NCI-H510A treated with DMSO at 0.1 percent for 48 hours (cell line): ENCODE measurements at regions not wholly inside any gene's neighbourhood (a gene's known extent, or its start where the extent isn't known, plus 50 kb on each side); places are given as distances from the start of the nearest gene placed in this dataset.

ENCODE experiments used
- DNase-seq: peaks from one replicate; lab custom pipeline; 2025; lab: John Stamatoyannopoulos, UW

DNA sequence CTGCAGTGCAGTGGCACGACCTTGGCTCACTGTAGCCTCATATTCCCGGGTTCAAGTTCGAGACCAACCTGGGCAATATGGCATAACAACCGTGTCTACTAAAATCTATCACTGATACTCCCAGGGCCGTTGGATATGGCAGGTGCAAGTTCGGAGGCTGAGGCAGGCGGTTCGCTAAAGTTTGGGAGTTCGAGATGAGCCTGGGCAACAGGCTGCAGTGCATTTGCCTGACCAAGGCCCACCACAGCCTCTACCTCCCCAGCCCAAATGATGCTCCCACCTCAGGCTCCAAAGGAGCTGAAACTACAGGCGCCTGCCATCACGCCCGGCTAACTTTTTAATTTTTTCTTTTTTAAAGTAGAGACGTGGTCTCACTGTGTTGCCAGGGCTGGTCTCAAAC, 177.1 kb upstream of the ALG10B start:
- no peak for DNase-seq

DNA sequence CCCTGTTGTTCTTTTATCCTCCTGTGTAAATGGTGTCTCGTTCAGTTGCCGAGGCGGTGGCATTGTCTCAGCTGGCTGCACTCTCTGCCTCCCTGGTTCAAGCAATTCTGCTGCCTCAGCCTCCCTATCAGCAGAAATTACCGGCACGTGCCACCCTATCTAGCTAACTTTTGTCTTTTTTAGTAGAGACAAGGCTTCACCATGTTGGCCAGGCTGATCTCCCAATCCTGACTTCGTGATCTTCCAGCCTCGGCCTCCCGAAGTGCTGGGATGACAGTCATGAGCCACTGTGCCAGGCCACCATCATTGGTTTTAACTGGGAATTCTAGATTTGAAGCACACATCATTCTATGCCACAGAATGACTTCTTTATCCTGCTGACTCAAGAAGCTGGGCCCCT, 175.3 kb upstream of the ALG10B start:
- no peak for DNase-seq

DNA sequence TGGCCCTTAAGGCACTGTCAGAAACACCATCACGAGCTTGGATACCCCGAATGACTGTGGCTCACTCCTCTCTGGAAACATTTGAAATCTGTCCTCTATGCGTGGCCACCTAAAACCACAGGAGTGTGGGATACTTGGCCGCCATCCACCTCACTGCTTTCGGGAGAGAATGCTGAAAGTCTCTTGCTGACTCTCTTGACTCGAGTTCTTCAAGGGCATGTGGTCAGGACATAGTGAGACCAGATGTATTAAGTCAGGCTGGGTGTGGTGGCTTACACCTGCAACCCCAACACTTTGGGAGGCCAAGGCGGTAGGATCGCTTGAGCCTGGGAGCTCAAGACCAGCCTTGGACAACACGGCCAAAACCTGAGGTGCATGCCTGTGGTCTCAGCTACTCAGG, 174.7 kb upstream of the ALG10B start:
- no peak for DNase-seq

DNA sequence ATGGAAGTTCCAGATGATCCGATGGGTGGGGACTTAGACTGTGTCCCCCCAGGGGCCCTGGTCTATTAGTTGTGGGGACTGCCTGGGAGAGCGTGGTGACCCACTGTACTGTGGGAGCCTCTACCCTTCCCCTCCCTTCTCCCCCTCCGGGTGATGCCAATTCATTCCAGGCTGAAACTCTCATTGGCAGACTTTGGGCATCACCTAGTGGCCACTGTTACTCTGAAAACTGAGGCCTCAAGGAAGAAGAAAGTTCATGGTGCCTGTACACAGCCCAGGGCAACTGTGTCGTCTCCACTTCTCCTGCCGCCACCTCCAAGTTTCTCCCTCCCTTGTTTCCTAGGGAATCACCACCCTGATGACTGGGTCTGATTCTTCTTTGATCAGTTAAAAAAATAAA, 173.6 kb upstream of the ALG10B start:
- no peak for DNase-seq

DNA sequence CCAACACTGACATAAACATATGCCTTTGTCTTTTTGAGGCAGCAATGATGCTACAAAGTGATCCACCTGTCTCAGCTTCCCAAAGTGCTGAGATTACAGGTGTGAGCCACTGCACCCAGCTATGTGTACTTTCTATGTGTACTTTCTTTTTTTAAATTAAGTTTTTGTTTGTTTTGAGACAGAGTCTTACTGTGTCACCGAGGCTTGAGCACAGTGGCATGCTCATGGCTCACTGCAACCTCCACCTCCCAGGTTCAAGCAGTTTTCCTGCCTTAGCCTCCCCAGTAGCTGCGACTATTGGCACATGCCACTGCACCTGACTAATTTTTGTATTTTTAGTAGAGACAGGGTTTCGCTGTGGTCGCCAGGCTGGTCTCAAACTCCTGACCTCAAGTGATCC, 172.5 kb upstream of the ALG10B start:
- no peak for DNase-seq

DNA sequence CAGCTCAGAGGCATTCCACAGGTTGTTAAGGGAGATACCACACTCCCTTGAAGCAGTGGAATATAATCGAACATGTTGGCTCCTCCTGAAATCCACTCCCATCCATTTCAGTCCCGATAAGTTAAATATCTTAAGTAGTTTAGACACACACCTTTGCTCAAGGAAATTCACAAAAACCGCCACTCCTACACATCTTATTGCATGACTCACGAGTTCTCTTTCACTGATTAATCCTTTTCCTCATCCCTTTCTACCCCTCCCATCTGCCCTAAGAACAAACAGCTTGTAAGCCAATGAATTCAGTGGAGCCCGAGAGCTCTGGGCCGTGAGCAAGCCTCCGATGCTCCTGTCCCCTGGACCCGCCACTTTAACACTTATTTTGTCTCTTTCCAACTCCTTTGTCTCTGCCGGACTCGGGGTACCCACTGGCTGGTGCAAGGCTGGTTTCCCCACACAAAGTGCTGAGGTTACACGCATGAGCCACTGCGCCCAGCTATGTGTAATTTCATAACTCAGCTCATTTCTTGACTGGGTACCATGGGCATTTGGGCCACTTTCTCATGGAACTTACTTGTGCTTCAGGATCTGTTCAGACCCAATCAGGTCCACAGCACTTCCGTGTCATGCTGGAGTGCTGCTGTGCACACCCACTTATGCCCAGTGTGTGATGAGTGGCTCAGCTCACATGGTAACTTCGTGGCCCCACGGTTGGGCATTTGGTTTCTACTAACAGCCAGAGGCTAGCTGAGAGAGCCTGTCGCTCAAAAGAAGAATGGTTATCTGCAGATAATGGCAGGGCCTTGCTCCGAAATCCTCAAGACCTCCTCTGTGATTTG, 171.8 kb upstream of the ALG10B start:
- no peak for DNase-seq

DNA sequence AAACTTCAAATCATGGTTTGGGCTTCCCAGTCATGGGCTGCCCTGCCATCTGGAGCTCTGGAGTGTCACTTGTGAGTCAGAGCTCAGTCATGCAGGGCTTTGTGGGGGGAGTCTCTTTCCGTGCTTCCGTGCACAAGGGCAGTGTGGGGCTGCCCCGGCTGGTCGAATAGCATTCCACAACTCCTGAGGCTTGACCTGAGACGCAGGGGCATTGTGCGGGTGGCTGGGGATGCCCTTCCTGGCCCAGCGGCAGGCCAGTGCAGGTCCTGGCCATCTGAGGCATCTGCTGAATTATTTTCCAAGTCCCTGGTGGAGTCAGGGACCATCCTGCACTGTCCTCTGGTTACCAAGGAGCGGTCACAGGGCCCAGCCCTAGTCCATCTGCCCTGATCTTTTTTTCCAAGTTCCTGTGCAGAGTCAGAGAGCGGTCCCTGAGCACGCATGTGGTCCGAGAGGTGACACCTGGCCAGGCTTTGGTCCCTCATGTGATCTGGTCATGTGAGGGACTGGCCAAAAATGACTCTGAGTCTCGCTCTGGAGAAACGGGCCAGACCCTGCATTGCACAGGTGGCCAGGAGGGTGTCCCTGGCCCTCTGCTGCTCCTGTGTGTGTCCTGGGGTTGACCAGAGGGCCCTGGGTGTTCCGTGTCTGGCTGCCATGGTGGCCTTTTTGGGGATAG, 167.0 kb upstream of the ALG10B start:
- DNase-seq, result no peak

DNA sequence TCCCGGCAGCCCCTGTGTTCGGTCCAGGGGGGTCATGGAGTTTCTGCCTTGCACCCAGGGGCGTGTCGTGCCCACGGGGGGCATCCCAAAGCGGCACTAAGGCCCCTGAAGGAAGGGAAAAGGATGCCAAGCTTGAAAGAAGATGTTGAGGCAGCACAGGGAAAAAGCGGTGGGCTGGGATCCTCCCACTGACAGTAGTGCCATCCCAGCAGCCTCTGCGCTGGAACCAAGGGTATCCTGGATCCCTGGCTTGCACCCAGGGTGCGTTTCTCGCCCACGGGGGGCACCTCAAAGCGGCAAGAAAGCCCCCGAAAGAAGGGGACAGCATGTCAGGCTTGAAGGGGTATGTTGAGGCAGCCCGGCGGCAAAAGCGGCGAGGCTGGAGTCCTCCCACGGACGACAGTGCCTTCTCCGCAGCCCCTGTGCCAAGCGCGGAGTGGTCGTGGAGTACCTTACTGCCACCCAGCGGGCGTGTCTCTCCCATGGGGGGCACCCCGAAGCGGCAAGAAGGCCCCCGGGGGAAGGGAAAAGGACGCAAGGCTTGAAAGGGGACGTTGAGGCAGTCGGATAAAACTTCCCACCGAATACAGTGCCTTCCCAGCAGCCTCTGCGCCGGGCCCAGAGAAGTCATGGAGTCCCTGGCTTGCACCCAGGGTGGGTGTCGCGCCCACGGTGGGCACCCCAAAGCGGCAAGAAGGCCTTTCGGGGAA, 164.4 kb upstream of the ALG10B start:
- no peak for DNase-seq

DNA sequence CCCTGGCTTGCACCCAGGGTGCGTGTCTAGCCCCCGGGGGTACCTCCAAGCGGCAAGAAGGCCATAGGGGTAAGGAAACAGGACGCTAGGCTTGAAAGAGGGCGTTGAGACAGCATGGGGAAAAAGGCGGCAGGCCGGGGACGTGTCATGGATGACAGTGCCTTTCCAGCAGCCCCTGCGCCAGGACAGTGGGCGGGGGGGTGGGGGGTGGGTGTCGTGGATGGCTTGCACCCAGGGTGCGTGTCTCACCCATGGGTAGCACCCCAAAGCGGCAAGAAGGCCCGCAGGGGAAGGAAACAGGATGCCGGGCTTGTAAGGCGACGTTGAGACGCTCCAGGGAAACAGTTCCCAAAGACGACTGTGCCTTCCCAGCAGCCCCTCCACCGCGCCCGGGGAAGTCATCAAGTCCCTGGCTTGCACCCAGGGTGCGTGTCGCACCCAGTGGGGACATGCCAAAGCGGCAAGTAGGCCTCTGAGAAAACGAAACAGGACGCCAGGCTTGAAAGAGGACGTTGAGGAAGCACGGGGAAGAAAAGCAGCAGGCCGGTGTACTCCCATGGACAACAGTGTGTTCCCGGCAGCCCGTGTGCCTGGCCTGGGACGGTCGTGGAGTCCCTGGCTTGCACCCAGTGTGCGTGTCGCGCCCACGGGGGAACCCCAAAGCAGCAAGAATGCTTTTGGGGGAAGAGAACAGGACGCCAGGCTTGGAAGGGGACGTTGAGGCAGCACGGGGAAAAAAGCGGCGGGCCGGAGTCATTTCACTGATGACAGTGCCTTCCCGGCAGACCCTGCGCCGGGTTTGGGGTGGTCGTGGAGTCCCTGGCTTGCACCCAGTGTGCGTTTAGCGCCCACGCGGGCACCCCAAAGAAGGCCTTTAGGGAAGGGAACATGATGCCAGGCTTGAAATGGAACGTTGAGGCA, 163.5 kb upstream of the ALG10B start:
- no peak for DNase-seq

DNA sequence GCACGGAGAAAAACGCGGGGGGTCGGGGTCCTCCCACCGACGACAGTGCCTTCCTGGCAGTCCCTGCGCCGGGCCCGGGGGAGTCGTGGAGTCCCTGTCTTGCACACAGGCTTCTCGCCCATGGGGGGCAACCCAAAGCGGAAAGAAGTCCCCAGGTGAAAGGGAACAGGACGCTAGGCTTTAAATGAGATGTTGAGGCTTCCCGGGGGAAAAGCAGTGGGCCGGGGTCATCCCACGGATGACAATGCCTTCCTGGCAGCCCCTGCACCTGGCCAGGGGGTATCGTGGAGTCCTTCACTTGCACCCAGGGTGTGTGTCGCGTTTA, 162.9 kb upstream of the ALG10B start:
- DNase-seq, result no peak

DNA sequence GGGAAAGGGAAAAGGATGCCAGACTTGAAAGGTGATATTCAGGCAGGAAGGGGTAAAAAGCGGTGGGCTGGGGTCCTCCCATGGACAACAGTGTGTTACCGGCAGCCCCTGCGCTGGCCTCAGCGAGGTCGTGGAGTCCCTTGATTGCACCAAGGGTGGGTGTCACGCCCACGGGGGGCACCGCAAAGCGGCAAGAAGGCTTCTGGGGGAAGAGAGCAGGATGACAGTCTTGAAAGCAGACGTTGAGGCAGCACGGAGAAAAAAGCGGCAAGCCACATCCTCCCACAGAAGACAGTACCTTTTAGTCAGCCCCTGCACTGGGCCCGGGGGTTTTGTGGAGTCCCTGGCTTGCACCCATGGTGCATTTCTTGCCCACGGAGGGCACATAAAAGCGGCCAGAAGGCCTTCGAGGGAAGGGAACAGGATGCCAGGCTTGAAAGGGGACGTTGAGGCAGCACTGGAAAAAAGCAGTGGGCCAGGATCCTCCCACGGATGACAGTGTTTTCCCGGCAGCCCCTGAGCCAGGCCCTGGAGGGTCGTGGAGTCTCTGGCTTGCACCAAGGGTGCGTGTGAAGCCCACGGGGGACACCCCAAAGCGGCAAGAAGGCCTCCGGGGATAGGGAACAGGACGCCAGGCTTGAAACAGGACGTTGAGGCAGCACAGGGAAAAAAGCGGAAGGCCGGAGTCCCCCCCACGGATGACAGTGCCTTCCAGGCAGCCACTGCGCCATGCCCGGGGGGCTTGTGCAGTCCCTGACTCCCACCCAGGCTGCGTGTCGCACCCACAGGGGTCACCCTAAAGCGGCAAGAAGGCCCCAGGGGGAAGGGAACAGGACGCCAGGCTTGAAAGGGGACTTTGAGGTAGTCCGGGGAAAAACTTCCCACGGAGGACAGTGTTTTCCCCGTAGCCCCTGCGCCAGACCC, 162.2 kb upstream of the ALG10B start:
- no peak for DNase-seq

DNA sequence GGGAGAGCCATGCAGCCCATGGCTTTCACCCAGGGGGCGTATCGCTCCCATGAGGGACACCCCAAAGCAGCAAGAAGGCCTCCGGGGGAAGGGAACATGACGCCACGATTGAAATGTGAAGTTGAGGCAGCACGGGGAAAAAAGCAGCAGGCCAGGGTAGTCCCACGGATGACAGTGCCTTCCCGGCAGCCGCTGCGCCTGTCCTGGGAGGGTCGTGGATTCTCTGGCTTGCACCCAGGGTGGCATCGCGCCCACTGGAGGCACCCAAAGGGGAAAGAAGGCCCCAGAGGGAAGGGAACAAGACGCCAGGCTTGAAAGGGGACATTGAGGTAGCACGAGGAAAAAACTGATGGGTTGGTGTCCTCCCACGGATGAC, 161.6 kb upstream of the ALG10B start:
- no peak for DNase-seq

DNA sequence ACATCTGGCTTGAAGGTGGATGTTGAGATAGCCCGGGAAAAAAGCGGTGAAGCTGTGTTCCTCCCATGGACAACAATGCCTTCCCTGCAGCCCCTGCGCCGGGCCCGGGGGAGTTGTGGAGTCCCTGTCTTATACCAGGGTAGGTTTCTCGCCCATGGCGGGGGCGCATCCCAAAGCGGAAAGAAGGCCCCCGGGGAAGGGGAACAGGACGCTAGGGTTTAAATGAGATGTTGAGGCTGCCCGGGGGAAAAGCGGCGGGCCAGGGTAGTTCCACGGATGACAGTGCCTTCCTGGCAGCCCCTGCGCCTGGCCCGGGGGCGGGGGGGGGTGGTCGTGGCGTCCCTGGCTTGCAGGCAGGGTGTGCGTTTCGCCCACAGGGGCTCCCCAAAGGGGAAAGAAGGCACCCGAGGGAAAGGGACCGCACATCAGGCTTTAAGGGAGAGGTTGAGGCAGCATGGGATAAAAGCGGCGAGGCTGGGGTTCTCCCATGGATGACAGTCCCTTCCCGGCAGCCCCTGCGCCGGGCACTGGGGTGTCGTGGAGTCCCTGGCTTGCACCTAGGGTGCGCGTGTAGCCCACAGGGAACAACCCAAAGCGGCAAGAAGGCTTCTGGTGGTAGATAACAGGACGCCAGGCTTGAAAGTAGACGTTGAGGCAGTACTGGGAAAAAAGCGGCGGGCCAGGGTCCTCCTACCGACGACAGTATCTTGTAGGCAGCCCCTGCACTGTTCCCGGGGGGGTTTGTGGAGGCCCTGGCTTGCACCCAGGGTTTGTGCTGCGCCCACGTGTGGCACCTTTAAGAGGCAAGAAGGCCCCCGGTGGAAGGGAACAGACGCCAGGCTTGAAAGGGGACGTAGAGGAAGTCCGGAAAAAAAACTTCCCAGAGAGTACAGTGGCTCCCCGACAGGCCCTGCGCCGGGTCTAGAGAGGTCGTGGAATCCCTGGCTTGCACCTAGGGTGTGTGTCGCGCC, 160.8 kb upstream of the ALG10B start:
- DNase-seq, result no peak

DNA sequence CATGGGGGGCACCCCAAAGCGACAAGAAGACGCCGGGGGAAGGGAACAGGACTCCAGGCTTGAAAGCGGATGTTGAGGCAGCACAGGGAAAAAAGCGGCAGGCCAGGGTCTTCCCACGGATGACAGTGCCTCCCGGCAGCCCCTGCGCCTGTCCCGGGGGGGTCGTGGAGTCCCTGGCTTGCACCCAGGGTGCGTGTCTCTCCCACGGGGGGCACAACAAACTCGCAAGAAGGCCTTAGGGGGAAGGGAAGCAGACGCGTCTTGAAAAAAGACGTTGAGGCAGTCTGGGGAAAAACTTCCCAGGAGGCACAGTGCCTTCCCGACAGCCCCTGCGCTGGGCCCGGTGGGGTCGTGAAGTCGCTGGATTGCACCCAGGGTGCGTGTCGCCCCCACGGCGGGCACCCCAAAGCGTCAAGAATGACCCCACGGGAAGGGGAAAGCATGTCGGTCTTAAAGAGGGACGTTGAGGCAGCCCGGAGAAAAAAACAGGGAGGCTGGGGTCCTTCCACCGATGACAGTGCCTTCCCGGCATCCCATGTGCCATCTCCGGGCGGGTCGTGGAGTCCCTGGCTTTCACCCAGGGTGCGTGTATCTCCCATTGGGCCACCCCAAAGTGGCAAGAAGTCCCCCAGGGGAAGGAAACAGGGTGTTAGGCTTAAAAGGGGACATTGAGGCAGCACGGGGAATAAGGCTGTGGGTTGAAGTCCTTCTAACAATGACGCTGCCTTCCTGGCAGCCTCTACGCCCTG, 159.9 kb upstream of the ALG10B start:
- DNase-seq, result no peak

DNA sequence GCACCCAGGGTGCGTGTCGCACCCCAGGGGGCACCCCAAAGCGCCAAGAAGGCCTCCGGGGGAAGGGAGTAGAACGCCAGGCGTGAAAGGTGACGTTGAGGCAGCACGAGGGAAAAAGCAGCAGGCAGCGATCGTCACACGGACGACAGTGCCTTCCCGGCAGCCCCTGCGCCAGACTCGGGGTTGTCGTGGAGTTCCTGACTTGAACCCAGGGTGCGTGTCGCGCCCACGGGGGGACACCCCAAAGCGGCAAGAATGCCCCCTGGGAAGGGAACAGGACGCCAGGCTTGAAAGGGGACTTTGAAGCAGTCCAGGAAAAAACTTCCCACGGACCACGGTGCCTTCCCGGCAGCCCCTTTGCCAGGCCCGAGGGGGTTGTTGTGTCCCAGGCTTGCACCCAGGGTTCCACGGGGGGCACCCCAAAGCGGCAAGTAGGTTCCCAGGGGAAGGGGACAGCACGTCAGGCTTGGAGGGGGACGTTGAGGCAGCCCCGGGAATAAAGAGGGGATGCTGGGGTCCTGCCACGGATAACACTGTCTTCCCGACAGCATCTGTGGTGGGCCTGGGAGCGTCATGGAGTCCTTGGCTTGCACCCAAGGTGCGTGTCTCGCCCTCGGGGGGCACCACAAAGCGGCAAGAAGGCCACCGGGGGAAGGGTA, 159.2 kb upstream of the ALG10B start:
- no peak for DNase-seq

DNA sequence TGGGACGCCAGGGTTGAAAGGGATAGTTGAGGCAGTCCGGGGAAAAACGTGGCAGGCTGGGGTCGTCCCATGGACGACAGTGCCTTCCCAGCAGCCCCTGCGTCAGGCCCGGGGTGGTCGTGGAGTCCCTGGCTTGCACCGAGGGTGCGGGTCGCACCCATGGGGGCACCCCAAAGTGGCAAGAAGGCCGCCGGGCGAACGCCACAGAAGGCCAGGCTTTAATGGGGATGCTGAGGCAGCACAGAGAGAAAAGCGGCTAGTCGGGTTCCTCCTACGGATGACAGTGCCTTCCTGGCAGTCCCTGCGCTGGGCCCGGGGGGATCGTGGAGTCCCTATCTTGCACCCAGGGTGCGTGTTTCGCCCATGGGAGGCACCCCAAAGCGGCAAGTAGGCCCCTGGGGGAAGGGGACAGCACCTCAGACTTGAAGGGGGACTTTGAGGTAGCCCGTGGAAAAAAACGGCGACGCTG, 158.6 kb upstream of the ALG10B start:
- DNase-seq, result no peak

DNA sequence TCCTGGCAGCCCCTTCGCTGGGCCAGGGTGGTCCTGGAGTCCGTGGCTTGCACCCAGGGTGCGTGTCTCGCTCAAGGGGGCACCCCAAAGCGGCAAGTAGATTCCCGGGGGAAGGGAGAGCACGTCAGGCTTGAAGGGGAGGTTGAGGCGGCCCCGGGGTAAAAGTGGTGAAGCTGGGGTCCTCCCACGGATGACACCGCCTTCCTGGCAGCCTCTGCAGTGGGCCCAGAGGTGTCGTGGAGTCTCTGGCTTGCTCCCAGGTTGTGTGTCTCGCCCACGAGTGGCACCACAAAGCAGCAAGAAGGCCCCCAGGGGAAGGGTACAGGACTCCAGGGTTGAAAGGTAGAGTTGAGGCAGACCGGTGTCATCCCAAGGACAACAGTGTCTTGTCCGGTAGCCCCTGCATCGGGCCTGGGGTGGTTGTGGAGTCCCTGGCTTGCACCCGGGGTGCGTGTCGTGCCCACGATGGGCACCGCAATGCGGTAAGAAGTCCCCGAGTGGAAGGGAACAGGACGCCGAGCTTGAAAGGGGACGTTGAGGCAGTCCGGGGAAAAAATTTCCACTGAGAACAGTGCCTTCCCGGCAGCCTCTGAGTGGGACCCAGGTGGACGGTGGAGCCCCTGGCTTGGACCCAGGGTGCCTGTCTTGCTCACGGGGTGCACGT, 158.0 kb upstream of the ALG10B start:
- no peak for DNase-seq

DNA sequence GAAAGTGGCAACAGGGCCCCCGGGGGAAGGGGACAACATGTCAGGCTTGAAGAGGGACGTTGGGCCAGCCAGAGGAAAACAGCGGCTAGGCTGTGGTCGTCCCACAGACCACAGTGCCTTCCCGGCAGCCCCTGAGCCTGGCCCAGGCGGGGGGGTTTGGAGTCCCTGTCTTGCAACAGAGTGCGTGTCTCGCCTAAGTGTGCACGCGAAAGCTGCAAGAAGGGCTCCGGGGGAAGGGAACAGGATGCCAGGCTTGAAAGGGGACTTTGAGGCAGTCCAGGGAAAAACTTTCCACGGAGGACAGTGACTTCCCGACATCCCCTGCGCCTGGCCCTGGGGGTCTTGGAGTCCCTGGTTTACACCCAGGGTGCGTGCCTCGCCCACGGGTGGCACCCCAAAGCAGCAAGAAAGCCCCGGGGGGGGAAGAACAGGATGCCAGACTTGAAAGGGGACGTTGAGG, 157.5 kb upstream of the ALG10B start:
- no peak for DNase-seq
